22Rv1 (cell line): ENCODE measurements at regions not wholly inside any gene's neighbourhood (a gene's known extent, or its start where the extent isn't known, plus 50 kb on each side); places are given as distances from the start of the nearest gene placed in this dataset.

ENCODE experiments used
- H3K27ac ChIP-seq: fragments of 450-650 bp; 2 replicates; pipeline ENCODE4 v1.5.1; 2017
- ZFX ChIP-seq: fragments of 450-650 bp; IDR thresholded peaks from 2 replicates; pipeline ENCODE4 v1.6.1; 2017; ENCODE audit warnings: antibody characterized with exemption, borderline replicate concordance
- TF ChIP-seq, protein P1 (sequence below): fragments of 450-650 bp; IDR thresholded peaks from 2 replicates; pipeline ENCODE4 v1.5.1; 2017; ENCODE audit warnings: mild to moderate bottlenecking

DNA sequence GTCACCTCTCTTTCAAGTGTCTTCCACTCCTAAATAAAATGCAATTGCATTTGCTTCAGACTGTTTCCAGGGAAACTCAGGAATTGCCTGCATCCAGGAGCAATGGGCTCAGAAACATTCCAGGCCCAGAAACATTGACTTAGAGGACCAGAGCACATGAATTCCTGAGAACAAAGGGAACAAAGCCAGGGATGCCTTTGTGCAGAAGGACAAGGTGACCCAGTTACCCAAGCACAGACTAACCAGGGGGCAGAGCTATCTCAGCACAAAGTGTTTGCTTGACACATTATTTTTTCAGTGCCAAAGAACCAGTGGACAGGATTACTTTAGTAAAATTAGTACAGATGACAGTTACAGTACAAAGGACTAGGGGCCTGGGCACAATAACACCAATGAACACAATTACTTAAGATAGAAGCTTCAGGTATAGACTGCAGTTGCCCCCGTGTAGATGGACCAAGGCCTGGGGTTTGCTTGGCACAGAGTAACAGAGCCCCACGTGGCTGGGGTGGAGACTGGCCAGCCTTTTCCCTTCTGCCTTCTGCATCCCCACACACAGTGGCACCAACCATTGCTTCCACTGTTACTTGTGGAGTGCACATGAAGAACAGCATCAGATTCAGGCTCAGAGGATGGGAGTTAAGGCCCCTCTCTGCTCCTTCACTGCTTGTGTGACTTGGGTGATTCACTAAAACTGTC is 500.8 kb downstream of the INSC start:
- peak overlapping the region; percentile 76 for H3K27ac ChIP-seq
- TF ChIP-seq ZFX: no peak
- TF ChIP-seq, protein P1, sequence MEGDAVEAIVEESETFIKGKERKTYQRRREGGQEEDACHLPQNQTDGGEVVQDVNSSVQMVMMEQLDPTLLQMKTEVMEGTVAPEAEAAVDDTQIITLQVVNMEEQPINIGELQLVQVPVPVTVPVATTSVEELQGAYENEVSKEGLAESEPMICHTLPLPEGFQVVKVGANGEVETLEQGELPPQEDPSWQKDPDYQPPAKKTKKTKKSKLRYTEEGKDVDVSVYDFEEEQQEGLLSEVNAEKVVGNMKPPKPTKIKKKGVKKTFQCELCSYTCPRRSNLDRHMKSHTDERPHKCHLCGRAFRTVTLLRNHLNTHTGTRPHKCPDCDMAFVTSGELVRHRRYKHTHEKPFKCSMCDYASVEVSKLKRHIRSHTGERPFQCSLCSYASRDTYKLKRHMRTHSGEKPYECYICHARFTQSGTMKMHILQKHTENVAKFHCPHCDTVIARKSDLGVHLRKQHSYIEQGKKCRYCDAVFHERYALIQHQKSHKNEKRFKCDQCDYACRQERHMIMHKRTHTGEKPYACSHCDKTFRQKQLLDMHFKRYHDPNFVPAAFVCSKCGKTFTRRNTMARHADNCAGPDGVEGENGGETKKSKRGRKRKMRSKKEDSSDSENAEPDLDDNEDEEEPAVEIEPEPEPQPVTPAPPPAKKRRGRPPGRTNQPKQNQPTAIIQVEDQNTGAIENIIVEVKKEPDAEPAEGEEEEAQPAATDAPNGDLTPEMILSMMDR: no peak

- no peak for TF ChIP-seq ZFX
- TF ChIP-seq, protein P1: no peak
- peak overlapping the region; percentile 76 for H3K27ac ChIP-seq
These were observed 501.7 kb downstream of the INSC start for GRCh38 chr11:15616130-15617105.

- TF ChIP-seq ZFX: no peak
- TF ChIP-seq, protein P1: no peak
- peak overlapping the region; percentile 76 for H3K27ac ChIP-seq
These were observed 502.4 kb downstream of the INSC start for GRCh38 chr11:15617126-15617525.

DNA sequence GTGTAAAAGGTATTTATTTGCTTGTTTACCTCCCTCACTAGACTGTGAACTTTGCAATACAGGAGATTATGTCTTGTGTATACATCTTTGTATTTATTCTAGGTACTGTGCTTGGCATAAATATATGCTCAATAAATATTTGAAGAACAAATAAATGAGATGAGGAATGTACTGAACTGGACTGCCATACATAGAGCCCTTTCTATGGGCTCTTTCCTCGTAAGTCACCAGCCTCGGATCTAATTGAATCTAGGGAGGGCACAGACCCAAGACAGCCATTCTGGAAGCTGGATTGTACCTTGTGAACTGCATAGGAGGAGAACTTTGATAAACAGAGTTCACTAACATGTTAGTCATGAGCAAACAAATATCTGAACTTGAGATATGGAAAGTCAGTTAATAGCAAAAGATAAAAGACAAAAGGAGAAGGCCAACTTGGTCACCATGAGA is 503.9 kb downstream of the INSC start:
- peak overlapping the region; percentile 76 for H3K27ac ChIP-seq
- no peak for TF ChIP-seq ZFX
- TF ChIP-seq, protein P1: no peak

- TF ChIP-seq, protein P1: no peak
- no peak for TF ChIP-seq ZFX
- H3K27ac ChIP-seq: no peak overlapping the region
These were observed 506.8 kb downstream of the INSC start for GRCh38 chr11:15621565-15621964.

- no peak overlapping the region for H3K27ac ChIP-seq
- TF ChIP-seq, protein P1: no peak
- TF ChIP-seq ZFX: no peak
These were observed 507.6 kb downstream of the INSC start for GRCh38 chr11:15622231-15622890.
